Endothelial cell of umbilical vein (primary cell): ENCODE measurements at regions not wholly inside any gene's neighbourhood (a gene's known extent, or its start where the extent isn't known, plus 50 kb on each side); places are given as distances from the start of the nearest gene placed in this dataset.

Experiments
- BruUV-seq: library from RNA; stranded (reverse); fragments of 400-500 nt; replicated peaks from 2 replicates; lab custom pipeline; 2021; lab: Mats Ljungman, UMichigan
- CTCF ChIA-PET: fragments of 300-600, 350-600 bp; sonication (Branson Sonifier 250); formaldehyde crosslinking; loops from one replicate; lab custom pipeline; 2021; ENCODE audit warnings: antibody characterized with exemption, inconsistent platforms; lab: Charles Lee
- POLR2A ChIA-PET: fragments of 300-600, 350-600 bp; sonication (Branson Sonifier 250); formaldehyde crosslinking; loops from one replicate; lab custom pipeline; 2021; ENCODE audit warnings: antibody characterized with exemption, inconsistent platforms; lab: Charles Lee
- DNase-seq: peaks from one replicate; pipeline ENCODE4 v3.0.0-alpha.2; 2011; ENCODE audit warnings: low read depth, low spot score
- FAIRE-seq: peaks from 2 replicates; lab custom pipeline; 2011; peaks lifted over from hg19 to GRCh38; lab: Jason Lieb, UNC
- H2AFZ ChIP-seq: 2 replicates; pipeline ENCODE4 v1.6.0; 2012; ENCODE audit warnings: low read depth, low read length, control low read depth, inconsistent platforms
- H3K27ac ChIP-seq: 2 replicates; pipeline ENCODE4 v1.5.1; 2011; ENCODE audit warnings: low read depth, mild to moderate bottlenecking, control low read depth, low read length, moderate library complexity; ENCODE audit not compliant: insufficient read depth
- H3K27me3 ChIP-seq, 2 experiments: 2 replicates each; pipeline versions ENCODE4 v1.6.0 to v1.6.1; 2011; ENCODE audit warnings: low read length in 2 of 2, mixed read lengths in 1 of 2; ENCODE audit not compliant: control insufficient read depth in 2 of 2, insufficient read depth in 2 of 2
- H3K36me3 ChIP-seq, 2 experiments: 2 replicates in 1 of 2; 3 replicates in 1 of 2; pipeline ENCODE4 v1.5.1; 2011; ENCODE audit warnings: low read length in 2 of 2, mild to moderate bottlenecking in 1 of 2, moderate library complexity in 1 of 2; ENCODE audit not compliant: control insufficient read depth in 2 of 2, insufficient read depth in 2 of 2; ENCODE audit errors: extremely low read depth in 1 of 2
- H3K4me1 ChIP-seq: 3 replicates; pipeline ENCODE4 v1.5.1; 2011; ENCODE audit warnings: mild to moderate bottlenecking, low read length; ENCODE audit not compliant: control insufficient read depth, insufficient read depth; ENCODE audit errors: extremely low read depth
- H3K4me2 ChIP-seq: 2 replicates; pipeline ENCODE4 v1.6.1; 2011; ENCODE audit warnings: low read length, control low read depth, mixed read lengths; ENCODE audit not compliant: insufficient read depth
- H3K4me3 ChIP-seq, 3 experiments: fragments of 200-600 bp in 1 of 3; sonication (generic), shearing (Covaris generic) in 1 of 3; replicated peaks in 1 of 3; 2 replicates each; pipeline ENCODE4 v1.5.1; 2011 to 2016; ENCODE audit warnings: control low read depth in 3 of 3, low read length in 3 of 3, mild to moderate bottlenecking in 2 of 3, inconsistent platforms in 1 of 3, low read depth in 1 of 3, moderate library complexity in 1 of 3; ENCODE audit not compliant: insufficient read depth in 1 of 3
- H3K79me2 ChIP-seq: 2 replicates; pipeline ENCODE4 v1.6.0; 2012; ENCODE audit warnings: low read length, inconsistent platforms; ENCODE audit not compliant: control insufficient read depth, insufficient read depth
- H3K9ac ChIP-seq: replicated peaks from 2 replicates; pipeline ENCODE3; 2011; ENCODE audit warnings: low read length, control low read depth; ENCODE audit not compliant: insufficient read depth; ENCODE audit errors: extremely low read depth
- H3K9me1 ChIP-seq: replicated peaks from 3 replicates; pipeline ENCODE4 v1.6.0; 2011; ENCODE audit warnings: mild to moderate bottlenecking, low read length; ENCODE audit not compliant: control insufficient read depth, insufficient read depth; ENCODE audit errors: extremely low read depth
- H3K9me3 ChIP-seq: replicated peaks from 2 replicates; pipeline ENCODE4 v1.5.1; 2012; ENCODE audit warnings: low read length, inconsistent platforms; ENCODE audit not compliant: control insufficient read depth, insufficient read depth
- H4K20me1 ChIP-seq: replicated peaks from 2 replicates; pipeline ENCODE3; 2011; ENCODE audit warnings: mild to moderate bottlenecking, low read length; ENCODE audit not compliant: control insufficient read depth, insufficient read depth; ENCODE audit errors: extremely low read depth
- CTCF ChIP-seq, 2 donors: IDR thresholded peaks; 1 replicate in 1 of 2; 2 replicates in 1 of 2; pipeline ENCODE4 v1.5.1; 2011; ENCODE audit warnings: low read length in 2 of 2, mild to moderate bottlenecking in 2 of 2, moderate library complexity in 2 of 2, control low read depth in 1 of 2, inconsistent platforms in 1 of 2, low read depth in 1 of 2; ENCODE audit not compliant: insufficient read depth in 1 of 2; ENCODE audit errors: extremely low read depth in 1 of 2
- EZH2 ChIP-seq: IDR thresholded peaks from 2 replicates; pipeline ENCODE4 v1.6.1; 2012; ENCODE audit warnings: borderline replicate concordance, low read depth, mild to moderate bottlenecking, moderate library complexity, low read length, inconsistent platforms; ENCODE audit not compliant: severe bottlenecking
- GATA2 ChIP-seq: IDR thresholded peaks from 2 replicates; pipeline ENCODE4 v1.7.0; 2011; ENCODE audit warnings: low read depth, mild to moderate bottlenecking, moderate library complexity, mixed read lengths, low read length; ENCODE audit not compliant: insufficient read length, insufficient read depth
- JUN ChIP-seq: IDR thresholded peaks from 2 replicates; pipeline ENCODE4 v1.6.1; 2011; ENCODE audit warnings: borderline replicate concordance, low read depth; ENCODE audit not compliant: insufficient read length, insufficient read depth
- MYC ChIP-seq: IDR thresholded peaks from one replicate; pipeline ENCODE4 v1.6.1; 2011; ENCODE audit warnings: mild to moderate bottlenecking, low read depth, low read length
- POLR2A ChIP-seq: IDR thresholded peaks from 2 replicates; pipeline ENCODE4 v1.6.1; 2012; ENCODE audit warnings: low read depth, mild to moderate bottlenecking, control low read depth, low read length
- POLR2AphosphoS5 ChIP-seq: IDR thresholded peaks from 2 replicates; pipeline ENCODE4 v1.6.1; 2012; ENCODE audit warnings: low read depth, mild to moderate bottlenecking, control low read depth, low read length, moderate library complexity; ENCODE audit not compliant: insufficient read depth
- dilution Hi-C: fragments of 300-500 bp; cut with MboI; formaldehyde crosslinking; loops from one replicate; pipeline ENCODE4 v1.15.0; 2019; ENCODE audit warnings: low sequenced_read_pairs; ENCODE audit not compliant: extremely low pct_ligation_motif_present
- intact Hi-C: fragments of 100-400 bp; cut with micrococcal nuclease; formaldehyde crosslinking; loops from one replicate; pipeline ENCODE4 v1.10.0; 2022

GRCh38 chr6:140049251-140049650 lies 674.8 kb upstream of the CITED2 start:
- ChIA-PET POLR2A (no interaction called here), CTCF (no interaction called here)
- no TSS peak for BruUV-seq
- Histone ChIP-seq H3K9me3 (no peaks in the 10 kb centered on the region), H3K27ac (no peak overlapping the region), H3K9me1 (no peaks in the 10 kb centered on the region), H3K79me2 (no peaks in the 10 kb centered on the region), H3K9ac (no peak overlapping the region), H4K20me1 (no peaks in the 10 kb centered on the region), H3K4me3 (no peak overlapping the region), H3K4me2 (no peak overlapping the region), H3K27me3 (no peaks in the 10 kb centered on the region), H3K4me1 (peaks cover 7% of the 10 kb centered on the region), H3K36me3 (no peaks in the 10 kb centered on the region), H2AFZ (no peak overlapping the region)
- dilution Hi-C loops: no loop called here
- TF ChIP-seq EZH2: no peak
- no peak for TF ChIP-seq POLR2AphosphoS5
- TF ChIP-seq JUN: no peak
- no peak for TF ChIP-seq MYC
- no peak for TF ChIP-seq POLR2A
- no peak for TF ChIP-seq GATA2
- no peak for TF ChIP-seq CTCF (IDR thresholded peaks at IDR 0.05; ENCODE audit: extremely low read depth in 1 of 2, insufficient read depth in 1 of 2, low read depth in 1 of 2, low read length in 2 of 2)
- FAIRE-seq (no peak), DNase-seq (no peak)
- intact Hi-C loops: no loop called here
